ENCODE measurements at regions not wholly inside any gene's neighbourhood (a gene's known extent, or its start where the extent isn't known, plus 50 kb on each side); places are given as distances from the start of the nearest gene placed in this dataset.

DNA sequence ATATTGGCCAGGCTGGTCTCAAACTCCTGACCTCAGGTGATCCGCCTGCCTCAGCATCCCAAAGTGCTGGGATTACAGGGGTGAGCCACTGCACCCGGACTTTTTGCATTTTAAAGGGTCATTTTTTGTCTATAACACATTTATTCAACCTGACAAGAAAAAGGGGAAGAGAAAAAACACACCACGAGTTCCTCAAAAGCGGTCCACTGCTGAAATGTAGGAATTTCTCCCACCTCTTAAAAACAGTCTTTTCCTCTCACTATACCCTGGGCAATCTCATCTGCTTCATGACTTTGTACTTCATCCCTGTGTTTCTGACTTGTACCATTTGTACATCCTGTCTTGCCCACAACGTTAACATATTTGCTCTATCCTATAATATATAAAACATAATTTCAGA lies 413.3 kb upstream of the PTBP2 start:
- WGBS (ENCODE audit: low lambda C conversion rate) = 74% methylated on average over 5 of the region's 5 CpGs

DNA sequence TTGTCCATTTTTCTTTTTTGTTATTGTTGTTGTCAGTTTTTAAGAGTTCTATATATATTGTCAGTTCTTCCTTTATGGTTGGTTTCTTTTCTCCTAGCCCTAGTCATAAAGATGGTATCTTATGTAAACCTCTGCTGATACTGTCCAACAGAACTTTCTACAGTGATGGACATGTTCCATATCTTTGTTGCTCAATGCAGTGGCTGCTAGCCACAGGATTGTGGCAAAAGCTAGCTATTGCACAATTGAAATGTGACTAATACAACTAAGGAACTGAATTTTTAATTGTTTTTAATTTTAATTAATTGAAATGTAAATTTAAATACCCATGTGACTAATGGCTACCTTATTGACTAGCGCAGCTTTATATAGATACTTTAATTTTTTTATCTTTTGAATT lies 411.8 kb upstream of the PTBP2 start:
- Histone ChIP-seq H3K4me1 (ENCODE audit: control insufficient read depth in 1 of 2, insufficient read depth in 2 of 2, low read depth in 1 of 2, low read length in 1 of 2) (no peaks in the 10 kb centered on the region), H3K4me3 (ENCODE audit: low read depth in 2 of 2, low read length in 1 of 2) (no peak overlapping the region), H3K79me2 (ENCODE audit: insufficient read depth) (no peaks in the 10 kb centered on the region), H2AFZ (ENCODE audit: low read depth) (no peak overlapping the region), H4K20me1 (ENCODE audit: insufficient read depth) (no peaks in the 10 kb centered on the region), H3K27ac (ENCODE audit: low read depth in 2 of 2, low read length in 1 of 2) (no peak overlapping the region), H3K27me3 (ENCODE audit: insufficient read depth) (no peaks in the 10 kb centered on the region), H3F3A (replicated peaks; ENCODE audit: insufficient read depth) (peaks cover 8% of the 10 kb centered on the region), H3K9ac (no peak overlapping the region), H3K4me2 (no peak overlapping the region), H3K9me3 (no peaks in the 10 kb centered on the region), H3K9me2 (no peaks in the 10 kb centered on the region; the same call in 1 of the 2 replicates), H3K36me3 (replicated peaks in 1 of 2; ENCODE audit: control insufficient read depth in 1 of 2, insufficient read depth in 2 of 2, low read length in 1 of 2) (peaks cover 0 to 5% of the 10 kb centered on the region in 2 experiments)
- TF ChIP-seq GATA2 (CRISPR knock-in tag; IDR thresholded peaks at IDR 0.05) = no peak
- TF ChIP-seq, protein P1, sequence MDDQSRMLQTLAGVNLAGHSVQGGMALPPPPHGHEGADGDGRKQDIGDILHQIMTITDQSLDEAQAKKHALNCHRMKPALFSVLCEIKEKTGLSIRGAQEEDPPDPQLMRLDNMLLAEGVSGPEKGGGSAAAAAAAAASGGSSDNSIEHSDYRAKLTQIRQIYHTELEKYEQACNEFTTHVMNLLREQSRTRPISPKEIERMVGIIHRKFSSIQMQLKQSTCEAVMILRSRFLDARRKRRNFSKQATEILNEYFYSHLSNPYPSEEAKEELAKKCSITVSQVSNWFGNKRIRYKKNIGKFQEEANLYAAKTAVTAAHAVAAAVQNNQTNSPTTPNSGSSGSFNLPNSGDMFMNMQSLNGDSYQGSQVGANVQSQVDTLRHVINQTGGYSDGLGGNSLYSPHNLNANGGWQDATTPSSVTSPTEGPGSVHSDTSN (IDR thresholded peaks at IDR 0.05) = peak; percentile 15; the same call in 1 of the 2 replicates
- CTCF ChIA-PET = no interaction called here
- no peak for DNase-seq
- POLR2A ChIA-PET = interaction anchor here (0.6 kb wide), 1 partner anchor 670 kb away, joined by 3 read pairs; no protein-coding TSS in a partner anchor
- WGBS (ENCODE audit: low lambda C conversion rate) = 84% methylated on average over 1 of the region's 1 CpG

More for the DNA sequence above, 413.3 kb upstream of the PTBP2 start:
- peaks cover 8% of the 10 kb centered on the region for H3F3A ChIP-seq (replicated peaks; ENCODE audit: insufficient read depth)
- no peak overlapping the region for H3K9ac ChIP-seq
- peaks cover 0 to 5% of the 10 kb centered on the region in 2 experiments for H3K36me3 ChIP-seq (replicated peaks in 1 of 2; ENCODE audit: control insufficient read depth in 1 of 2, insufficient read depth in 2 of 2, low read length in 1 of 2)
- CTCF ChIA-PET = no interaction called here
- no peaks in the 10 kb centered on the region for H3K4me1 ChIP-seq (ENCODE audit: control insufficient read depth in 1 of 2, insufficient read depth in 2 of 2, low read depth in 1 of 2, low read length in 1 of 2)
- no peak overlapping the region for H2AFZ ChIP-seq (ENCODE audit: low read depth)
- no peaks in the 10 kb centered on the region for H3K9me3 ChIP-seq
- no peaks in the 10 kb centered on the region for H3K27me3 ChIP-seq (ENCODE audit: insufficient read depth)
- H3K4me3 ChIP-seq (ENCODE audit: low read depth in 2 of 2, low read length in 1 of 2) = no peak overlapping the region
- POLR2A ChIA-PET = no interaction called here
- H3K4me2 ChIP-seq = no peak overlapping the region
- no peaks in the 10 kb centered on the region for H3K79me2 ChIP-seq (ENCODE audit: insufficient read depth)
- no peak for DNase-seq
- no peak overlapping the region for H3K27ac ChIP-seq (ENCODE audit: low read depth in 2 of 2, low read length in 1 of 2)
- TF ChIP-seq EZH2phosphoT487 (IDR thresholded peaks at IDR 0.05; ENCODE audit: borderline replicate concordance, low read depth) (no peak), FOXJ3 (CRISPR knock-in tag; IDR thresholded peaks at IDR 0.05) (no peak), RXRA (IDR thresholded peaks at IDR 0.05; ENCODE audit: borderline replicate concordance, low read depth) (no peak), MXI1 (IDR thresholded peaks at IDR 0.05; ENCODE audit: low read depth, low read length) (no peak)
- no peaks in the 10 kb centered on the region for H3K9me2 ChIP-seq
- no peaks in the 10 kb centered on the region for H4K20me1 ChIP-seq (ENCODE audit: insufficient read depth)

DNA sequence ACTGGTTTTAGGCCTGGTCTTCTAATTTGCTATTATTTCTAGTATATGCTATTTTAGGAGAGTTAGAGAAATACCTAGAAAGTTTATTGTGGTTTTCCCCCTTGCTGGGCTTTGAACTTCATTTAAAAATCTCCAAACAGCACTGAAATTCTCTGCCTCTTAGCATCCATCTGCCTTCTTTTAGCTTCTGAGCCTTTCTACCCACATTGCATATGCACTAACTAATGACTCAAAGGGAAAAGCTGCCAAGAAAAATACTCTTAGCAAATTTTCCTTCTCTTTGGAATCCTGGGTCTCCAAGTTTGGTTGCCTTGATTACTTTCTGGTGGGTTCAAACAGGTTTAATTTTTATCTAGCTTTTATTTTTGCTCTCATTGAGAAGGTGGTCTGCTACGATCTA lies 408.4 kb upstream of the PTBP2 start:
- WGBS (ENCODE audit: low lambda C conversion rate) = 85% methylated on average over 1 of the region's 1 CpG
- no peaks in the 10 kb centered on the region for H3K27me3 ChIP-seq (ENCODE audit: insufficient read depth)
- no peak for DNase-seq
- CTCF ChIA-PET = no interaction called here
- peaks cover 0 to 5% of the 10 kb centered on the region in 2 experiments for H3K36me3 ChIP-seq (replicated peaks in 1 of 2; ENCODE audit: control insufficient read depth in 1 of 2, insufficient read depth in 2 of 2, low read length in 1 of 2)
- H3F3A ChIP-seq (replicated peaks; ENCODE audit: insufficient read depth) = peaks cover 4% of the 10 kb centered on the region
- H3K4me1 ChIP-seq (ENCODE audit: control insufficient read depth in 1 of 2, insufficient read depth in 2 of 2, low read depth in 1 of 2, low read length in 1 of 2) = no peaks in the 10 kb centered on the region
- H3K9me3 ChIP-seq = no peaks in the 10 kb centered on the region
- H3K9me2 ChIP-seq = no peaks in the 10 kb centered on the region; the same call in 1 of the 2 replicates
- no peak overlapping the region; the same call in 1 of the 2 replicates for H2AFZ ChIP-seq (ENCODE audit: low read depth)
- no peak overlapping the region for H3K9ac ChIP-seq
- no peaks in the 10 kb centered on the region for H3K79me2 ChIP-seq (ENCODE audit: insufficient read depth)
- no peak overlapping the region for H3K4me3 ChIP-seq (ENCODE audit: low read depth in 2 of 2, low read length in 1 of 2)
- no peak overlapping the region for H3K4me2 ChIP-seq
- TF ChIP-seq GATA2 (CRISPR knock-in tag; IDR thresholded peaks at IDR 0.05) = no peak
- TF ChIP-seq NFIC (IDR thresholded peaks at IDR 0.05; ENCODE audit: borderline replicate concordance) = peak; percentile 48; the same call in 1 of the 2 replicates
- TF ChIP-seq, protein P2, sequence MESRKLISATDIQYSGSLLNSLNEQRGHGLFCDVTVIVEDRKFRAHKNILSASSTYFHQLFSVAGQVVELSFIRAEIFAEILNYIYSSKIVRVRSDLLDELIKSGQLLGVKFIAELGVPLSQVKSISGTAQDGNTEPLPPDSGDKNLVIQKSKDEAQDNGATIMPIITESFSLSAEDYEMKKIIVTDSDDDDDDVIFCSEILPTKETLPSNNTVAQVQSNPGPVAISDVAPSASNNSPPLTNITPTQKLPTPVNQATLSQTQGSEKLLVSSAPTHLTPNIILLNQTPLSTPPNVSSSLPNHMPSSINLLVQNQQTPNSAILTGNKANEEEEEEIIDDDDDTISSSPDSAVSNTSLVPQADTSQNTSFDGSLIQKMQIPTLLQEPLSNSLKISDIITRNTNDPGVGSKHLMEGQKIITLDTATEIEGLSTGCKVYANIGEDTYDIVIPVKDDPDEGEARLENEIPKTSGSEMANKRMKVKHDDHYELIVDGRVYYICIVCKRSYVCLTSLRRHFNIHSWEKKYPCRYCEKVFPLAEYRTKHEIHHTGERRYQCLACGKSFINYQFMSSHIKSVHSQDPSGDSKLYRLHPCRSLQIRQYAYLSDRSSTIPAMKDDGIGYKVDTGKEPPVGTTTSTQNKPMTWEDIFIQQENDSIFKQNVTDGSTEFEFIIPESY (IDR thresholded peaks at IDR 0.05; ENCODE audit: borderline replicate concordance, low read depth) = no peak
- POLR2A ChIA-PET = no interaction called here
- no peaks in the 10 kb centered on the region for H4K20me1 ChIP-seq (ENCODE audit: insufficient read depth)
- 0 out of 4 replicates have a peak overlapping the region, but pooled peaks of 1 of the 2 experiments have one; percentile 21 for H3K27ac ChIP-seq (ENCODE audit: low read depth in 2 of 2, low read length in 1 of 2)

All from SK-N-SH (cell line).